ENCODE measurements at regions not wholly inside any gene's neighbourhood (a gene's known extent, or its start where the extent isn't known, plus 50 kb on each side); places are given as distances from the start of the nearest gene placed in this dataset.

DNA sequence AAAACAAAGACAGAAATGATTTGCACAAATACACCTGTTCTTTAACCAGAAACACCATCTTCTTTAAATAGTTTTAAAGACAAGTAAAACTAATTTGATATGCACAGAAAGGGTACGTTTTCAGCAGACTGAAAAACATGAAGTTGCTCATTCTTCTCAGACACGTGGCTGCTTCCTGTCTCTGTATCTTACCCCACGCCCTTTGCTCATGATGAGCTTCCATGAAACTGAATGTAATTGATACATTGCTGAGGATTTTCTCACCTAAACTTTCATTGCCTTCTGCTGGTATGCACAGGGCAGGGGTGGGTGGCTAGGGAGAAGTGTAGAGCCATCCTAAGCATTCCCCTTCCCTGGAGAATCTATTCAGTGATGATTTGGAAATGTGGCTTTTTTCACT lies 644.3 kb downstream of the BCL11A start:
- TF ChIP-seq EZH2phosphoT487 (IDR thresholded peaks at IDR 0.05; ENCODE audit: insufficient read depth, low read depth) (no peak), EZH2 (IDR thresholded peaks at IDR 0.05; ENCODE audit: insufficient read depth, poor library complexity, severe bottlenecking) (no peak)

All from GM23248 (cell line).